GM10266 (cell line): ENCODE measurements at regions not wholly inside any gene's neighbourhood (a gene's known extent, or its start where the extent isn't known, plus 50 kb on each side); places are given as distances from the start of the nearest gene placed in this dataset.

Source experiments
- DNase-seq: peaks from one replicate; pipeline ENCODE4 v3.0.0; 2012; ENCODE audit errors: extremely low spot score
- CTCF ChIP-seq: IDR thresholded peaks from 2 replicates; pipeline ENCODE4 v1.5.1; 2012; ENCODE audit warnings: mild to moderate bottlenecking, low read depth; ENCODE audit not compliant: control insufficient read depth, insufficient read depth; ENCODE audit errors: missing control alignments

- no peak for TF ChIP-seq CTCF
- DNase-seq, result no peak
Measured at GRCh38 chr15:62242999-62243398, 77.9 kb upstream of the C2CD4B start.

GRCh38 chr15:62244762-62245161 lies 79.7 kb upstream of the C2CD4B start:
- TF ChIP-seq CTCF, result no peak
- DNase-seq, result no peak

GRCh38 chr15:62248277-62248984 lies 83.3 kb upstream of the C2CD4B start:
- DNase-seq, result no peak

GRCh38 chr15:62249501-62249900 lies 84.4 kb upstream of the C2CD4B start:
- DNase-seq, result no peak
- TF ChIP-seq CTCF, result no peak

More at GRCh38 chr15:62248277-62248984, 83.3 kb upstream of the C2CD4B start:
- TF ChIP-seq CTCF, result no peak

- DNase-seq, result no peak
Measured at GRCh38 chr15:62250186-62250585, 85.1 kb upstream of the C2CD4B start.

GRCh38 chr15:62250978-62251377 lies 85.9 kb upstream of the C2CD4B start:
- no peak for TF ChIP-seq CTCF
- no peak for DNase-seq

More at GRCh38 chr15:62250186-62250585, 85.1 kb upstream of the C2CD4B start:
- no peak for TF ChIP-seq CTCF

GRCh38 chr15:62253294-62253693 lies 88.2 kb upstream of the C2CD4B start:
- DNase-seq, result no peak
- TF ChIP-seq CTCF, result no peak
